Right hindlimb (tissue), 1 donor: ENCODE measurements at regions not wholly inside any gene's neighbourhood (a gene's known extent, or its start where the extent isn't known, plus 50 kb on each side); places are given as distances from the start of the nearest gene placed in this dataset.

ENCODE experiments used
- DNase-seq: peaks from one replicate; pipeline ENCODE4 v3.0.0-alpha.2; 2018

DNA sequence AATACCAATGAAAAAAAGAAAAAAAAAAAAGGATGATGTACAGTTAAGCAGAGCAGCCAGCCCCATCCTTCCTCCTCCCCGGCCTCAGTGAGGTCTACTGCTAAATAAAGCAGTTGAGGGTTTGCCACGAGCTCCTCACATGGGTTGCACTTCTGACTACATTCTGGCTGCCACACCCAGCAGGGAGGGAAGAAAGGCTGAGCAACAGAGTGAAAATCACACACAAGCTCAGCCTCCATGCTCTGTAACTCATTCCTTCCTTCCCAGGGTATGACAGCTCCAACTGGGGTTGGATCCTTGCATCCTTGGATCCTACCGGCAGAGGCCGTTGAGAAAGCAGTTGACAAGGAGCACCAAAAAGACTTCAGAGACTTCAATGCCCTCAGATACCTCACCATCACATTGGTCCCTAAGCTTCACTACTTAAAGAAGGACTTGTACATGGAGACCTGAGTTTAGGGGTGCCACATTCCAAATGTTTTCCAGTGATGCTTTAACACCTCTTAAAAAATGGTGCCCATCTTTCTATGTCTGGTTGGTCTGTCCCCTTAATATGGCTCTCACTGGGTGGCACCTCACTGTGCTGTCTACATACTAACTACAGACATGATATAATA, 52.9 kb upstream of the PIK3CG start:
- DNase-seq, result no peak

DNA sequence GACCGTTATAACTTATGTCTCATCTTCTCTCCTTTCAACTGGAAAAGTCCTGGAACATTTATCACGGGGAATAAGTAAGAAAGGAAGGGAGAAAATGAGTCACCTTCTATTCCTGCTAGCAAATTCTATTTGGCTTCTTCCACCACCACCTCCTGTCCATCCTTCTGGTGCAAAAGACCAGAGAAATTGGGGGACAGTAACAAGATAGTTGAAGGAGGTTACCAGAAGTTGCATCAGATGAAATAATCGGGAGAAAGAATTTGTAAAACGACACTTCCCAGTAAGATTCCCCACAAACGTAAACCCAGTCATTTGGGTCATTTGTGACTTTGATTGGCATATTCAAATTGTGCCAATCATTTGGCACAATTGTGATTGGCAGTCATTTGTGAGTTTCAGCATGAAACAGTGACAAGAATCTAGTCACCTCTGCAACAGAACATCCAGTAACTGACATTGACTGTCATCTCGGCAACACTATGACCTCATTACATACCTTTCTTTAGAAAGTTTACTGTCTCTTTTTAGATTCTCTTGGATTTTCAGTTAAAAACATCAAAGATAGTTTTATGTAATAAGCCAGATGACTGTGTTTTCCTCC, 51.3 kb upstream of the PIK3CG start:
- DNase-seq, result no peak

DNA sequence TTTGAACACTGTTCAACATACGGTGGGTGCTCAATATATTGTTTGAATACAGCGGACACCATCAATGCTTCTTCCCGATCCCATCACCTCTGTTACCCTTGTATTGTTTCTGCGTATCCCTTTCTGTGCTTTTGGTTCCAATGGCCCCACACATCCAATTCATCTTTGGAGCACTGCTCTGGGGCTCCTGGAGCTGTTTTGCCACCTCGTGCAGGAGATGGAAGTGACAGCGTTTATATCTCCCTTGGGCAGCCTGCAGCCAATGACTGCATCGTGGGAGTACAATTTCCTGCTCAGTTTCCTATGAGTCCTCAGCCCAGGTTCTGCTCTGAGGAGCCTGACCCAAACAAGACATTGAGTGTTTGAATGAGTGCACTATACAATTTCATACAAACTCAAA, 50.2 kb upstream of the PIK3CG start:
- no peak for DNase-seq
